Pancreas (tissue), 10 donors: ENCODE measurements at regions not wholly inside any gene's neighbourhood (a gene's known extent, or its start where the extent isn't known, plus 50 kb on each side); places are given as distances from the start of the nearest gene placed in this dataset.
A peak's percentile ranks its signal among the peaks of the same experiment; 100 is the strongest.

Source experiments
- ATAC-seq, 4 donors: fragments of 200-7000 bp; cut with Tn5 transposase; one replicate each; pipeline versions ENCODE4 v1.8.0 to v1.9.1; 2020; ENCODE audit warnings: mild to moderate bottlenecking in 4 of 4, moderate library complexity in 4 of 4
- DNase-seq, 6 donors: peaks; one replicate each; pipeline ENCODE4 v3.0.0-alpha.2; 2020
- FAIRE-seq: peaks from 2 replicates; lab custom pipeline; 2012; peaks lifted over from hg19 to GRCh38; lab: Jason Lieb, UNC
- H3K27ac ChIP-seq, 4 donors: fragments of 200-600 bp; sonication (generic); 1 replicate in 3 of 4; 2 replicates in 1 of 4; pipeline versions ENCODE4 v1.5.0 to v1.8.0; 2020
- H3K27me3 ChIP-seq, 4 donors: fragments of 200-600 bp; one replicate each; pipeline ENCODE4 v1.8.0; 2021
- H3K36me3 ChIP-seq, 3 donors: fragments of 200-600 bp; sonication (generic) in 1 of 3; one replicate each; pipeline versions ENCODE4 v1.5.0 to v1.8.0; 2020 to 2021
- H3K4me1 ChIP-seq, 3 donors: fragments of 200-600 bp; one replicate each; pipeline ENCODE4 v1.8.0; 2021
- H3K4me3 ChIP-seq, 4 donors: fragments of 200-600 bp; sonication (generic) in 2 of 4; one replicate each; pipeline versions ENCODE4 v1.5.0 to v1.8.0; 2020 to 2021
- H3K9me3 ChIP-seq, 4 donors: fragments of 200-600 bp; one replicate each; pipeline ENCODE4 v1.8.0; 2021
- WGBS, 2 donors: extraction: QIAGEN DNeasy Blood & Tissue Kit; methylation state at CpG; one replicate each; pipeline ENCODE4 v1.1.7; 2013; 5-methylcytosine and 5-hydroxymethylcytosine counted together
- intact Hi-C, 3 donors: fragments of 100-400 bp; cut with DNase I; formaldehyde crosslinking; loops; one replicate each; pipeline versions ENCODE4 v1.11.1 to v1.14.2; 2022
- TF ChIP-seq, protein P1 (sequence below), 4 donors: fragments of 200-600 bp; sonication (generic) in 3 of 4; IDR thresholded peaks; one replicate each; pipeline versions ENCODE4 v1.5.0 to v1.8.0; 2021; ENCODE audit warnings: antibody characterized with exemption in 4 of 4
- donor health status: healthy with polysubstance abuse.
- donor health status: DM: no; HTN: no; CAD: no; lungs with moderate emphysema.
- donor health status: DM: no; HTN: no; CAD: no.
- donor health status: control.
- donor health status: control.
- donor health status: Bipolar disorder and iron deficiency.
- donor health status: DM: yes; HTN: yes; CAD: no.
- donor health status: DM: no; HTN: no; CAD: no.
- donor health status: DM: no; HTN: no; CAD: no.
- donor health status: DM: yes; HTN: yes; CAD: no.

- TF ChIP-seq, protein P1, sequence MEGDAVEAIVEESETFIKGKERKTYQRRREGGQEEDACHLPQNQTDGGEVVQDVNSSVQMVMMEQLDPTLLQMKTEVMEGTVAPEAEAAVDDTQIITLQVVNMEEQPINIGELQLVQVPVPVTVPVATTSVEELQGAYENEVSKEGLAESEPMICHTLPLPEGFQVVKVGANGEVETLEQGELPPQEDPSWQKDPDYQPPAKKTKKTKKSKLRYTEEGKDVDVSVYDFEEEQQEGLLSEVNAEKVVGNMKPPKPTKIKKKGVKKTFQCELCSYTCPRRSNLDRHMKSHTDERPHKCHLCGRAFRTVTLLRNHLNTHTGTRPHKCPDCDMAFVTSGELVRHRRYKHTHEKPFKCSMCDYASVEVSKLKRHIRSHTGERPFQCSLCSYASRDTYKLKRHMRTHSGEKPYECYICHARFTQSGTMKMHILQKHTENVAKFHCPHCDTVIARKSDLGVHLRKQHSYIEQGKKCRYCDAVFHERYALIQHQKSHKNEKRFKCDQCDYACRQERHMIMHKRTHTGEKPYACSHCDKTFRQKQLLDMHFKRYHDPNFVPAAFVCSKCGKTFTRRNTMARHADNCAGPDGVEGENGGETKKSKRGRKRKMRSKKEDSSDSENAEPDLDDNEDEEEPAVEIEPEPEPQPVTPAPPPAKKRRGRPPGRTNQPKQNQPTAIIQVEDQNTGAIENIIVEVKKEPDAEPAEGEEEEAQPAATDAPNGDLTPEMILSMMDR (IDR thresholded peaks at IDR 0.05): no peak
- Histone ChIP-seq H3K4me3 (no peak overlapping the region), H3K4me1 (no peaks in the 10 kb centered on the region), H3K9me3 (no peaks in the 10 kb centered on the region), H3K27ac (no peak overlapping the region), H3K36me3 (no peaks in the 10 kb centered on the region), H3K27me3 (no peaks in the 10 kb centered on the region)
- no peak for FAIRE-seq
- WGBS, 2 donors: 49 to 67% methylated on average over 1 of the region's 1 CpG
- DNase-seq: no peak
- intact Hi-C loops: loop anchor here in 1 of 3 donors (10.0 kb wide), 1 partner anchor 125 kb away; no protein-coding TSS in a partner anchor
- no peak for ATAC-seq
These were observed 85.2 kb upstream of the SESTD1 start for GRCh38 chr2:179349670-179350303.

GRCh38 chr2:179348906-179349305 is 84.3 kb upstream of the SESTD1 start:
- intact Hi-C loops: loop anchor here in 1 of 3 donors (10.0 kb wide), 1 partner anchor 124 kb away; no protein-coding TSS in a partner anchor

DNA sequence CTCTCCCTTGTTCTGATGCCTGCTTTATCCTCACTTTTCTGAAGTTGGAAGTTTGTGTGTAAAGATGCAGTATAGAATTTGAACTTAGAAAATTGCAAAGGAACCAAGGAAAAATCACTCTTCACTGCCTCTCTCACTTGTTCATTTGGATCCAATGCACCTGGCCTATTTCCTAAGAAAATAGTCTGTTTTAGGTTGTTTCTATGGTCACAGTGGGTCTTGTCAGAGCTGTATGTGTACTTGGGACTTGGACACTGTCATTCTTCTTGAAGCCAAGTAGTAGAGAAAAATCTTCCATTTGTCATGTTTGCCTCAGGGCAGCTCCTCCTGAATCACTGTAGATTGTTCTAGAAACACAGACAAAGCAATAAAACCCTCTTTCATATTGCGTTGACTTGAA is 80.3 kb upstream of the SESTD1 start:
- FAIRE-seq (no peak), ATAC-seq (no peak), DNase-seq (no peak)
- H3K36me3 ChIP-seq: no peaks in the 10 kb centered on the region
- H3K4me1 ChIP-seq: peaks cover 0 to 4% (median 0%) of the 10 kb centered on the region in 3 donors
- H3K4me3 ChIP-seq: no peak overlapping the region
- intact Hi-C loops: loop anchor here in 1 of 3 donors (10.0 kb wide), 1 partner anchor 120 kb away; no protein-coding TSS in a partner anchor
- no peaks in the 10 kb centered on the region for H3K9me3 ChIP-seq
- no peaks in the 10 kb centered on the region for H3K27me3 ChIP-seq
- TF ChIP-seq, protein P1 (IDR thresholded peaks at IDR 0.05): no peak
- H3K27ac ChIP-seq: no peak overlapping the region
- 94 to 97% methylated on average over 1 of the region's 1 CpG for WGBS, 2 donors

More at GRCh38 chr2:179348906-179349305, 84.3 kb upstream of the SESTD1 start:
- ATAC-seq (no peak), DNase-seq (no peak), FAIRE-seq (no peak)
- 69 to 75% methylated on average over 3 of the region's 3 CpGs for WGBS, 2 donors
- H3K4me1 ChIP-seq: no peaks in the 10 kb centered on the region
- TF ChIP-seq, protein P1 (IDR thresholded peaks at IDR 0.05): no peak
- H3K27me3 ChIP-seq: no peaks in the 10 kb centered on the region
- H3K36me3 ChIP-seq: no peaks in the 10 kb centered on the region
- no peak overlapping the region for H3K4me3 ChIP-seq
- H3K27ac ChIP-seq: no peak overlapping the region
- no peaks in the 10 kb centered on the region for H3K9me3 ChIP-seq

DNA sequence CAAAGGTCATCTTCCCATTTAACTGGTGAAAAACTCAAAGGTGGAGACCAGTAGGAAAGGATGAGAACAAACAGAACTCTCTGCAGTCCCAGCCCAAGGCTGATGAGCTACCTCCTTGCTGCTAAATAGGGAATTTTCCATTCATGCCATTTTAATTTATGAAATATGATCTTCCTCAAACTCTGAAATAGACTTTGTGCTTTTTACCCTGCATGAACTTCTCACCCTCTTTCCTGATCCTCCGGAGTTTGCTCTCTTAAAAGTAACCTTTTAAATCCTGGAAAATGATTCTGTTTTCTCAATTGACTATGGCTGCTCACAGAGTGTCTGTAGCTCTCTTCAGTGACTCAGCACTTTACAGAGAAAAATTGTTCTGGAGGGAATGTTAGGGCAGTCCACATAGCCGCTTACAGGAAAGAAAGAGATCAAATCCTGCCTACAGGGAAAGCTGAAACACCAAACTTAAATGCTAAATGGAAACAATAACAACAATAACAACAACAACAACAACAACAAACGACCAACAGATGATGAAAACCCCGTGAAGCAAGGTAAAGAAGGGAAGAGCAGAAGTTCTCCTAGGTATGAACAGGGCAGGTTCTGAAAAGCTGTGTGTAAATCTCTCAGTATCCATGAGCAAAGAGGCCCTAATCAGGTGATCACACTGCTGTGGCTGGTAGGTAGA is 79.8 kb upstream of the SESTD1 start:
- H3K9me3 ChIP-seq: no peaks in the 10 kb centered on the region
- peaks cover 0 to 4% (median 0%) of the 10 kb centered on the region in 3 donors for H3K4me1 ChIP-seq
- FAIRE-seq: no peak
- no peaks in the 10 kb centered on the region for H3K36me3 ChIP-seq
- H3K27ac ChIP-seq: no peak overlapping the region
- intact Hi-C loops: loop anchor here in 1 of 3 donors (10.0 kb wide), 1 partner anchor 120 kb away; no protein-coding TSS in a partner anchor
- no peak for DNase-seq
- ATAC-seq: peak; percentile 37 to 68 (median 57)
- TF ChIP-seq, protein P1 (IDR thresholded peaks at IDR 0.05): no peak
- 51 to 60% methylated on average over 4 of the region's 4 CpGs for WGBS, 2 donors
- H3K4me3 ChIP-seq: no peak overlapping the region
- no peaks in the 10 kb centered on the region for H3K27me3 ChIP-seq

DNA sequence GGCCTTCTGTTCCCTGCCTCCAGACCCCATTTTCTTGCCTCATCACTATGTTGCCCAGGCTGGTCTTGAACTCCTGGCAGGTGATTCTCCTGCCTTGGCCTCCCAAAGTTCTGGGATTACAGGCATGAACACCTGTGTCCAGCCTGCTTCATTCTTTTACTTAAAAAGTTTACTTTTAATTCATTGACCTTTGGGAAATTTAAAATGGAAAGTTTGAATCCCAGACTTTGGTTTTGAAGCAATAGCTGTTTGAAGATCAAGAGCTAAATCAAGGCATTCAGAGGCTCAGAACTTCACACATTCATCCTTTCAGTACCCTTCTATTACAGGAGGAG is 79.3 kb upstream of the SESTD1 start:
- TF ChIP-seq, protein P1 (IDR thresholded peaks at IDR 0.05): no peak
- H3K27me3 ChIP-seq: no peaks in the 10 kb centered on the region
- peaks cover 0 to 4% (median 0%) of the 10 kb centered on the region in 3 donors for H3K4me1 ChIP-seq
- DNase-seq: no peak
- H3K36me3 ChIP-seq: no peaks in the 10 kb centered on the region
- FAIRE-seq: no peak
- intact Hi-C loops: loop anchor here in 1 of 3 donors (10.0 kb wide), 1 partner anchor 119 kb away; no protein-coding TSS in a partner anchor
- no peak overlapping the region for H3K4me3 ChIP-seq
- no peak overlapping the region for H3K27ac ChIP-seq
- no peak for ATAC-seq
- no peaks in the 10 kb centered on the region for H3K9me3 ChIP-seq
